ENCODE measurements at regions not wholly inside any gene's neighbourhood (a gene's known extent, or its start where the extent isn't known, plus 50 kb on each side); places are given as distances from the start of the nearest gene placed in this dataset.

DNA sequence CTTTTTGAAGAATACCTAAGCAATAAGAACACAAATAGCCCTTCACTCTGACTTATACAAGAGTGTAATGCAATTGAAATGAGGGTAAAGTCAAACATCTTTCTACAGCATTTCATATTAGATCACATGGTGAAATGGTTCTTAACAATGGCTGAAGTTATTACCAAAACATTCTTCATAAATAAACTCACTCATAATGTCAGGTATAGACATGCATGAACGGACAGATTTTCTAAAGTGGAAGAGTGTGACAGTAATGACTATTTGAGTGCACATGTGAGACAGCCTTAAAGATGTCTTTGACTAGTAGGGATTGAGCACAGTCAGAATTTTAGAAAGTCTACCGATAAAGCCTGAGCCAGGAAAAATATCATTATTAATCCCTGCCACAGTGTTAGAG lies 471.0 kb downstream of the ZPLD1 start:
- Histone ChIP-seq H3K4me3 (ENCODE audit: low read length in 2 of 2) (no peak overlapping the region), H3K4me1 (ENCODE audit: insufficient read depth, low read length) (no peaks in the 10 kb centered on the region), H3K27ac (ENCODE audit: low read depth, low read length) (no peak overlapping the region), H3K27me3 (ENCODE audit: insufficient read depth, low read length) (no peaks in the 10 kb centered on the region), H3K9me3 (ENCODE audit: control insufficient read depth in 1 of 2, low read length in 2 of 2) (no peaks in the 10 kb centered on the region), H3K36me3 (ENCODE audit: insufficient read depth, low read length) (no peaks in the 10 kb centered on the region)
- no peaks in the 10 kb centered on the region for H3K27me3 Mint-ChIP-seq
- intact Hi-C loops (cut with micrococcal nuclease) = no loop called here
- peaks cover 0 to 3% (median 0%) of the 10 kb centered on the region in 8 donors for H3K9me3 Mint-ChIP-seq
- DNase-seq = no peak
- POLR2A ChIA-PET (ENCODE audit: partially characterized antibody) = no interaction called here
- CTCF ChIA-PET (ENCODE audit: partially characterized antibody) = no interaction called here
- H3K4me3 Mint-ChIP-seq = no peak overlapping the region
- H3K4me1 Mint-ChIP-seq = no peaks in the 10 kb centered on the region
- no peaks in the 10 kb centered on the region for H3K36me3 Mint-ChIP-seq
- no peak overlapping the region for H3K27ac Mint-ChIP-seq

DNA sequence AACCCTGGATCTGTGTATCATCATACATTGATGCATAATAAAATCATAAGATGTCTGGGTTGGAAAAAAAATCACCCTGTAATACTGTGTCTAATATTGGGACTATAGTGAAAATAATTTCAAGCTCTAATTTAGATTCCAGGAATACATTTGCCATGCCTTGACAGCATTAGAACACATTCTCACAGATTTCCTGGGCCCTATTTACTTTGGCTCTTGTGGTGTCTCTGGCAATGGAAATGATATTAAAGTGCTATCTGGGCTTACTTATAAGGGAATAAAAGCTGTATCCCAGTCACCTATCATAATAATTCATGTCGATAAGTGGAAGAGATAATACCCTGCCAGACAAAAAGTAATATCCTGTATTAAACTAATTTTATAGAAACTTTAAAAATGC lies 472.0 kb downstream of the ZPLD1 start:
- POLR2A ChIA-PET (ENCODE audit: partially characterized antibody) = no interaction called here
- Mint-ChIP-seq H3K27me3 (no peaks in the 10 kb centered on the region), H3K4me3 (no peak overlapping the region), H3K36me3 (no peaks in the 10 kb centered on the region), H3K4me1 (no peaks in the 10 kb centered on the region), H3K9me3 (peaks cover 0 to 3% (median 0%) of the 10 kb centered on the region in 8 donors), H3K27ac (no peak overlapping the region)
- intact Hi-C loops (cut with micrococcal nuclease) = no loop called here
- Histone ChIP-seq H3K4me3 (ENCODE audit: low read length in 2 of 2) (no peak overlapping the region), H3K27me3 (ENCODE audit: insufficient read depth, low read length) (no peaks in the 10 kb centered on the region), H3K4me1 (ENCODE audit: insufficient read depth, low read length) (no peaks in the 10 kb centered on the region), H3K27ac (ENCODE audit: low read depth, low read length) (no peak overlapping the region), H3K36me3 (ENCODE audit: insufficient read depth, low read length) (no peaks in the 10 kb centered on the region), H3K9me3 (ENCODE audit: control insufficient read depth in 1 of 2, low read length in 2 of 2) (no peaks in the 10 kb centered on the region)
- CTCF ChIA-PET (ENCODE audit: partially characterized antibody) = no interaction called here
- no peak for DNase-seq

DNA sequence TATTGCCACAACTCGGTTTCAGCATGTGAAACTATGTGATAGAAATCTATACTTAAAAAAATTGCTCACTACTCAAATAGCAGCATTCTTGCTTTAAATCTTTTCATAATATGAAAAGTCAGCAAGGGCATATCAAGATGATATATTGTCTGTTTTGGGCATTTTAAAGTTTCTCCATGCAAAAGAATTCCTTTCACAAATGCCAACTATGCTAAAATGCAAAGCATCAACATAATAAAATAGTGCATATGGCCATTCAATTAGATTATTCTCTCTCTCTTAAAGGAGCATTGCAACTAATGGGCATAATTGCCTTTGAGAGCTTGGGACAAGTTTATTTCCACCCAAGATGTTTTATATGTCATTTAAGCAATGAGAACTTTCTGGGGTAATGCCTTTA lies 475.1 kb downstream of the ZPLD1 start:
- DNase-seq = no peak
- ChIA-PET CTCF (ENCODE audit: partially characterized antibody) (no interaction called here), POLR2A (ENCODE audit: partially characterized antibody) (no interaction called here)
- Mint-ChIP-seq H3K4me1 (no peaks in the 10 kb centered on the region), H3K27me3 (no peaks in the 10 kb centered on the region), H3K9me3 (peaks cover 0 to 2% (median 0%) of the 10 kb centered on the region in 8 donors), H3K27ac (no peak overlapping the region), H3K4me3 (no peak overlapping the region), H3K36me3 (no peaks in the 10 kb centered on the region)
- H3K36me3 ChIP-seq (ENCODE audit: insufficient read depth, low read length) = no peaks in the 10 kb centered on the region
- H3K27me3 ChIP-seq (ENCODE audit: insufficient read depth, low read length) = no peaks in the 10 kb centered on the region
- no peak overlapping the region for H3K27ac ChIP-seq (ENCODE audit: low read depth, low read length)
- no peaks in the 10 kb centered on the region for H3K9me3 ChIP-seq (ENCODE audit: control insufficient read depth in 1 of 2, low read length in 2 of 2)
- H3K4me1 ChIP-seq (ENCODE audit: insufficient read depth, low read length) = no peaks in the 10 kb centered on the region
- no peak overlapping the region for H3K4me3 ChIP-seq (ENCODE audit: low read length in 2 of 2)
- intact Hi-C loops (cut with micrococcal nuclease) = no loop called here

DNA sequence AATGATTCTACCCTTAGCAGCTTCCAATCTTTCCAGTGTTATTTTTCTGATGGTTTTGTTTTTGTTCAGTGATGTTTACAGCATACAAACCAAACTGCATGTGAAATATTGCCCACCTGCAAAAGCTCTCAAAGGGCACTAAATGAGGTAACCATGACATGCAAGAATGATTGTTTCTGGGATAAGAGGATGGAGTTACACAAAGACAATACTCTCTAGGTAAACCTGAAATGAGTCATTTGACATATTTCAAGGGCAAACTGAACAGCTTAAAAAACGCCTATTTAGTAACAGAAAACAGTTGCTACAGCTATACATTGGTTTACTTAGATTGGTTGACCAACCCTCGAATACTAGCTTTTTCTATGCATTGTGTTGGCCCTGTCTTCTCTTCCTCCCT lies 481.7 kb downstream of the ZPLD1 start:
- POLR2A ChIA-PET (ENCODE audit: partially characterized antibody) = no interaction called here

DNA sequence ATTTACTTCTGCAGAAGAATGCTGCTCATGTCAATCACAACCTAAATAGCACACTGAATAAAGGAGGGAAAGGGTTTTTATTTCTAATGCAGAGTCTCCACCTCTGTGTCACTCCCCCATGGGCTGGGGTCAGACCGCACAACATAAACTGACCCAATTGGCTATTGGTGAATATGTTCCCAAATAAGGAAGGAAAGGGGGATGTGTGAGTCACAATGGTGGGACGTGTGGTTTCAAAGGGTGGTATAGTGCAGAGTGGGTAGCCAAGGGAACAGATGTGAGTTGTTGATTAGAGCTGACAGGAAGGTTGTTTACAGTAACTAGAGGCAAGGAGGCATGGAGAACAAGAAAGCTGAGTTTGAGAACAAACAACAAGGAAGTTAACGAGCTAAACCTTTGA lies 491.8 kb downstream of the ZPLD1 start:
- Mint-ChIP-seq H3K4me1 (no peaks in the 10 kb centered on the region), H3K9me3 (peaks cover 6 to 26% (median 9%) of the 10 kb centered on the region in 8 donors), H3K27ac (no peak overlapping the region), H3K4me3 (no peak overlapping the region), H3K27me3 (no peaks in the 10 kb centered on the region), H3K36me3 (no peaks in the 10 kb centered on the region)
- Histone ChIP-seq H3K4me3 (ENCODE audit: low read length in 2 of 2) (no peak overlapping the region), H3K27ac (ENCODE audit: low read depth, low read length) (no peak overlapping the region), H3K4me1 (ENCODE audit: insufficient read depth, low read length) (no peaks in the 10 kb centered on the region), H3K9me3 (ENCODE audit: control insufficient read depth in 1 of 2, low read length in 2 of 2) (no peaks in the 10 kb centered on the region), H3K36me3 (ENCODE audit: insufficient read depth, low read length) (no peaks in the 10 kb centered on the region), H3K27me3 (ENCODE audit: insufficient read depth, low read length) (no peaks in the 10 kb centered on the region)
- CTCF ChIA-PET (ENCODE audit: partially characterized antibody) = no interaction called here
- DNase-seq = no peak
- intact Hi-C loops (cut with micrococcal nuclease) = no loop called here
- POLR2A ChIA-PET (ENCODE audit: partially characterized antibody) = no interaction called here

More for the DNA sequence above, 481.7 kb downstream of the ZPLD1 start:
- Histone ChIP-seq H3K4me3 (ENCODE audit: low read length in 2 of 2) (no peak overlapping the region), H3K9me3 (ENCODE audit: control insufficient read depth in 1 of 2, low read length in 2 of 2) (no peaks in the 10 kb centered on the region), H3K27ac (ENCODE audit: low read depth, low read length) (no peak overlapping the region), H3K36me3 (ENCODE audit: insufficient read depth, low read length) (no peaks in the 10 kb centered on the region), H3K27me3 (ENCODE audit: insufficient read depth, low read length) (no peaks in the 10 kb centered on the region), H3K4me1 (ENCODE audit: insufficient read depth, low read length) (no peaks in the 10 kb centered on the region)
- intact Hi-C loops (cut with micrococcal nuclease) = no loop called here
- Mint-ChIP-seq H3K4me3 (no peak overlapping the region), H3K4me1 (no peaks in the 10 kb centered on the region), H3K27ac (no peak overlapping the region), H3K36me3 (no peaks in the 10 kb centered on the region), H3K27me3 (no peaks in the 10 kb centered on the region), H3K9me3 (peaks cover 0 to 4% (median 0%) of the 10 kb centered on the region in 8 donors)
- CTCF ChIA-PET (ENCODE audit: partially characterized antibody) = no interaction called here
- no peak for DNase-seq

DNA sequence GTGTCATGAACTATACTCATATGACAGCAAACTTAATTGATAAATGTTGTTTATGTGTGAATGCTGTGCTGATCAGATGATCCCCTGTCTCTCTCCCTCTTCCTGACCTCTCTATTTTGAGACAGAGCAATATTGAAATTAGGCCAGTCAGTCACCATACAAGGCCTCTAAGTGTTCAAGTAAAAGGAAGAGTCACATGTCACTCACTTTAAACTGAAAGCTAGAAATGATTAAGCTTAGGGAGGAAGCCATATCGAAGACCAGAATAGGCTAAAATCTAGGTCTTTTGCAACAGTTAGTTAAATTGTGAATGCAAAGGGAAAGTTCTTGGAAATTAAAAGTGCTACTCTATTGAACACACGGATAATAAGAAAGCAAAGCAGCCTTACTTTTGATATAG lies 498.6 kb downstream of the ZPLD1 start:
- no peaks in the 10 kb centered on the region for H3K27me3 Mint-ChIP-seq
- no peaks in the 10 kb centered on the region for H3K27me3 ChIP-seq (ENCODE audit: insufficient read depth, low read length)
- no peaks in the 10 kb centered on the region for H3K9me3 ChIP-seq (ENCODE audit: control insufficient read depth in 1 of 2, low read length in 2 of 2)
- no peak overlapping the region for H3K4me3 ChIP-seq (ENCODE audit: low read length in 2 of 2)
- intact Hi-C loops (cut with micrococcal nuclease) = no loop called here
- H3K27ac ChIP-seq (ENCODE audit: low read depth, low read length) = no peak overlapping the region
- CTCF ChIA-PET (ENCODE audit: partially characterized antibody) = interaction anchor here (1.1 kb wide), 1 partner anchor 9 kb away, joined by 3 read pairs; no protein-coding TSS in a partner anchor
- no peaks in the 10 kb centered on the region for H3K4me1 Mint-ChIP-seq
- POLR2A ChIA-PET (ENCODE audit: partially characterized antibody) = no interaction called here
- H3K4me3 Mint-ChIP-seq = no peak overlapping the region
- H3K4me1 ChIP-seq (ENCODE audit: insufficient read depth, low read length) = no peaks in the 10 kb centered on the region
- DNase-seq = no peak
- no peaks in the 10 kb centered on the region for H3K36me3 Mint-ChIP-seq
- no peaks in the 10 kb centered on the region for H3K36me3 ChIP-seq (ENCODE audit: insufficient read depth, low read length)
- H3K9me3 Mint-ChIP-seq = peaks cover 0 to 3% (median 0%) of the 10 kb centered on the region in 8 donors
- H3K27ac Mint-ChIP-seq = no peak overlapping the region

DNA sequence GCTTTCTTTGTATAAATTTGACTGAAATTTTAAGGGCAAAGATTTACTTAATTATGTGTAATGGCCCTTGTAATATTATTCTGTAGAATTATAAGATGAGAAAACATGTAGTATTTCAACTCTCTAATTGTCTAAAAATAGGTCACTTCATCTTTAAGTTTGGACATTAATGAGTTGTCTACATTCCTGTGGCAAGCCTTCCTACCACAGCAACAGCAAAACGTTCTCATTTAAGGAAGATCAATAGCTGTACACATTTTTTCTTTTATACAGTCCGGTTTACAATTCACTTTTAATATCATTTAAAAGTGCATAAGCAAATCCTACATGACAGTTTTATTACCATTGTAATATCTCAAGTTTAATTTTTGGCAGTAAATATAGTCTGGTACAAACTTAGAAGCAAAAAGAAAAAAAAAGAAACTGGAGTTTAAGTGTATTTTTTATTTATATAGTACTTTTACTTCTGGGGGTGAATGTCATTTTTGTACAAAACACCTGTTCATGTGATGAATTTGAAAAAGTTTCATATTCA lies 501.8 kb downstream of the ZPLD1 start:
- no peaks in the 10 kb centered on the region for H3K4me1 ChIP-seq (ENCODE audit: insufficient read depth, low read length)
- ChIA-PET CTCF (ENCODE audit: partially characterized antibody) (no interaction called here), POLR2A (ENCODE audit: partially characterized antibody) (no interaction called here)
- Mint-ChIP-seq H3K4me1 (no peaks in the 10 kb centered on the region), H3K9me3 (peaks cover 0 to 4% (median 0%) of the 10 kb centered on the region in 8 donors), H3K4me3 (no peak overlapping the region), H3K27ac (no peak overlapping the region), H3K27me3 (no peaks in the 10 kb centered on the region), H3K36me3 (no peaks in the 10 kb centered on the region)
- H3K4me3 ChIP-seq (ENCODE audit: low read length in 2 of 2) = no peak overlapping the region
- H3K27me3 ChIP-seq (ENCODE audit: insufficient read depth, low read length) = no peaks in the 10 kb centered on the region
- intact Hi-C loops (cut with micrococcal nuclease) = no loop called here
- no peak for DNase-seq
- no peak overlapping the region for H3K27ac ChIP-seq (ENCODE audit: low read depth, low read length)
- no peaks in the 10 kb centered on the region for H3K9me3 ChIP-seq (ENCODE audit: control insufficient read depth in 1 of 2, low read length in 2 of 2)
- no peaks in the 10 kb centered on the region for H3K36me3 ChIP-seq (ENCODE audit: insufficient read depth, low read length)

DNA sequence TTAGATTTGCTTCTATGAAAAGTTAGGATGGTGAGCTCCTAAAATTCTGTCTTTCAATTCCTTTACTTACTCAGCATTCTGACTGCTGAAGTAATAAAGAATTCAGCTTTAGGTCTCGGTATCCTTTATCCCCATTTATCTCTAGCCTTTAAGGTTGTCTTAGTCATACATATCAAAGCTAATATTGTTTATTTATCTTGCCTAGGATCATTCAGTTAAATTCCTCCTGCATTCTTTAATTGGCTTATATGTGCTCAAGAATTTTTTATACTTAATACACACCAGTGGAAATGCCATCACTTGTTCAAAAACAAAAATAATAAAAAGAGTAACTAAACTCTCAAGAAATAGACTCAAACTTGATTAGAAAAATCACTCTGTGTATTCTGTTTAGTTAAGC lies 507.0 kb downstream of the ZPLD1 start:
- Histone ChIP-seq H3K9me3 (ENCODE audit: control insufficient read depth in 1 of 2, low read length in 2 of 2) (no peaks in the 10 kb centered on the region), H3K36me3 (ENCODE audit: insufficient read depth, low read length) (no peaks in the 10 kb centered on the region), H3K4me1 (ENCODE audit: insufficient read depth, low read length) (no peaks in the 10 kb centered on the region), H3K27ac (ENCODE audit: low read depth, low read length) (no peak overlapping the region), H3K4me3 (ENCODE audit: low read length in 2 of 2) (no peak overlapping the region), H3K27me3 (ENCODE audit: insufficient read depth, low read length) (no peaks in the 10 kb centered on the region)
- no peak for DNase-seq
- intact Hi-C loops (cut with micrococcal nuclease) = no loop called here
- ChIA-PET POLR2A (ENCODE audit: partially characterized antibody) (no interaction called here), CTCF (ENCODE audit: partially characterized antibody) (no interaction called here)
- Mint-ChIP-seq H3K9me3 (peaks cover 0 to 4% (median 0%) of the 10 kb centered on the region in 8 donors), H3K36me3 (no peaks in the 10 kb centered on the region), H3K27me3 (no peaks in the 10 kb centered on the region), H3K4me1 (no peaks in the 10 kb centered on the region), H3K27ac (no peak overlapping the region), H3K4me3 (no peak overlapping the region)
